ENCODE measurements at regions not wholly inside any gene's neighbourhood (a gene's known extent, or its start where the extent isn't known, plus 50 kb on each side); places are given as distances from the start of the nearest gene placed in this dataset.

DNA sequence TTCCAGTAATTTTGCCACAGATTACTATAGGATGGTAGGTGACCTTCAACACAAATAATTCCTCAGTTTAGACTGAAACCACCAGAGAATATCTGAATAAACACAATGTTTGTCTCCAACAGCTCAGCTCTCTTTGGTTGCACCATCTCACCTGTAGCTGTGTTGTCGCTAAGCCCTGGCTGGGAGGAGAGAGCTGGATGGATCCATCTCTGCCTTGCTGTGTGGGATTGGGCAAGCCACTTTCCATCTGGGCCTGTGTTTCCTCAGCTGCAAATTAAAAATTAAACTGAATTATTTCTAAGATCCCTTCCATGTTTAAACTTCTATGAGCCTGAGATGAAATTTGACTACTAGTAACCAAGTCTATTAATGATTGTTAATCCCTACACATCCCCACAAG, 310.2 kb downstream of the FBXW7 start:
- TF ChIP-seq, protein P1, sequence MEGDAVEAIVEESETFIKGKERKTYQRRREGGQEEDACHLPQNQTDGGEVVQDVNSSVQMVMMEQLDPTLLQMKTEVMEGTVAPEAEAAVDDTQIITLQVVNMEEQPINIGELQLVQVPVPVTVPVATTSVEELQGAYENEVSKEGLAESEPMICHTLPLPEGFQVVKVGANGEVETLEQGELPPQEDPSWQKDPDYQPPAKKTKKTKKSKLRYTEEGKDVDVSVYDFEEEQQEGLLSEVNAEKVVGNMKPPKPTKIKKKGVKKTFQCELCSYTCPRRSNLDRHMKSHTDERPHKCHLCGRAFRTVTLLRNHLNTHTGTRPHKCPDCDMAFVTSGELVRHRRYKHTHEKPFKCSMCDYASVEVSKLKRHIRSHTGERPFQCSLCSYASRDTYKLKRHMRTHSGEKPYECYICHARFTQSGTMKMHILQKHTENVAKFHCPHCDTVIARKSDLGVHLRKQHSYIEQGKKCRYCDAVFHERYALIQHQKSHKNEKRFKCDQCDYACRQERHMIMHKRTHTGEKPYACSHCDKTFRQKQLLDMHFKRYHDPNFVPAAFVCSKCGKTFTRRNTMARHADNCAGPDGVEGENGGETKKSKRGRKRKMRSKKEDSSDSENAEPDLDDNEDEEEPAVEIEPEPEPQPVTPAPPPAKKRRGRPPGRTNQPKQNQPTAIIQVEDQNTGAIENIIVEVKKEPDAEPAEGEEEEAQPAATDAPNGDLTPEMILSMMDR (IDR thresholded peaks at IDR 0.05): no peak
- no peak for TF ChIP-seq POLR2A (IDR thresholded peaks at IDR 0.05)

Measured in upper lobe of left lung (tissue), 4 donors.